Loucy (cell line): ENCODE measurements at regions not wholly inside any gene's neighbourhood (a gene's known extent, or its start where the extent isn't known, plus 50 kb on each side); places are given as distances from the start of the nearest gene placed in this dataset.

ENCODE experiments used
- H2AFZ ChIP-seq: fragments of 200-600 bp; sonication (generic); 2 replicates; pipeline ENCODE4 v1.6.0; 2016; ENCODE audit warnings: antibody characterized with exemption, mild to moderate bottlenecking, low read length, moderate library complexity
- H3F3A ChIP-seq: fragments of 200-600 bp; 2 replicates; pipeline ENCODE4 v1.6.0; 2016; ENCODE audit warnings: antibody characterized with exemption, low read depth, mild to moderate bottlenecking
- H3K27me3 ChIP-seq: fragments of 200-600 bp; sonication (generic); 2 replicates; pipeline ENCODE4 v1.6.1; 2014; ENCODE audit warnings: low read length, mild to moderate bottlenecking; ENCODE audit not compliant: insufficient read depth, poor library complexity, severe bottlenecking
- H3K36me3 ChIP-seq: fragments of 200-600 bp; sonication (generic); 2 replicates; pipeline ENCODE4 v1.6.1; 2016; ENCODE audit warnings: low read length; ENCODE audit not compliant: insufficient read depth
- H3K4me1 ChIP-seq: fragments of 200-600 bp; sonication (generic); 2 replicates; pipeline ENCODE4 v1.5.1; 2014; ENCODE audit warnings: low read length, mild to moderate bottlenecking; ENCODE audit not compliant: insufficient read depth, poor library complexity, severe bottlenecking
- H3K4me2 ChIP-seq: fragments of 200-600 bp; sonication (generic); 2 replicates; pipeline ENCODE4 v1.6.0; 2014; ENCODE audit warnings: antibody characterized with exemption, low read length, low read depth, mild to moderate bottlenecking; ENCODE audit not compliant: poor library complexity, severe bottlenecking
- H3K4me3 ChIP-seq: fragments of 200-600 bp; sonication (generic); 2 replicates; pipeline ENCODE4 v1.5.1; 2014; ENCODE audit warnings: low read length, mild to moderate bottlenecking, mixed read lengths; ENCODE audit not compliant: poor library complexity, severe bottlenecking
- H3K79me2 ChIP-seq: fragments of 200-600 bp; sonication (generic); 2 replicates; pipeline ENCODE4 v1.6.1; 2014; ENCODE audit warnings: low read length; ENCODE audit not compliant: insufficient read depth
- H3K9ac ChIP-seq: fragments of 200-600 bp; sonication (generic); 2 replicates; pipeline ENCODE4 v1.6.0; 2014; ENCODE audit warnings: mild to moderate bottlenecking, low read depth, low read length, moderate library complexity; ENCODE audit not compliant: poor library complexity, severe bottlenecking
- H3K9me2 ChIP-seq: fragments of 200-600 bp; sonication (generic); replicated peaks from 2 replicates; pipeline ENCODE4 v1.6.1; 2016; ENCODE audit warnings: low read depth, low read length, mixed read lengths
- H3K9me3 ChIP-seq: fragments of 200-600 bp; sonication (generic); 2 replicates; pipeline ENCODE4 v1.6.1; 2014; ENCODE audit warnings: mild to moderate bottlenecking, antibody characterized with exemption, low read length, low read depth; ENCODE audit not compliant: insufficient read depth
- H4K20me1 ChIP-seq: fragments of 200-600 bp; sonication (generic); 2 replicates; pipeline ENCODE4 v1.6.0; 2014; ENCODE audit warnings: antibody characterized with exemption, low read length, mild to moderate bottlenecking; ENCODE audit not compliant: insufficient read depth, poor library complexity, severe bottlenecking
- CTCF ChIP-seq: fragments of 200-600 bp; sonication (generic); conservative IDR thresholded peaks from 2 replicates; pipeline ENCODE4 v1.5.1; 2014; ENCODE audit warnings: mild to moderate bottlenecking, antibody characterized with exemption, low read length
- EZH2phosphoT487 ChIP-seq: fragments of 200-600 bp; IDR thresholded peaks from 2 replicates; pipeline ENCODE4 v1.6.1; 2018; ENCODE audit warnings: antibody characterized with exemption, mild to moderate bottlenecking, moderate library complexity, borderline replicate concordance

DNA sequence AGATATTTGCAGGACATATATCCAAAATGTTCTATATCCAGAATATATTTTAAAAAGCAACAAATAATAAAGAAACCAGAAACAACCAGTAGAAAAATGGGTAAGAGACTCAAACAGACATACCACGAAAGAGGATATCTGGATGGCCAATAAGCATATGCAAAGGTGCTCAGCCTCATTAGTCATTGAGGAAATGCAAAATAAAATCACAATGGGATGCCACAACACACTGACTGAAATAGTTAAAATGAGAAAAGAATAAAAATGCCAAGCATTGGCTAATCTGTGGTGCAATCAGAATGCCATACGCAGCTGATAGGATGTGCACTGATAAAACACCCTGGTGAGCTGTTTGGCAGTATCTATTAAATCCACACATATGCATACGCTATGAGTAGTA, 265.8 kb upstream of the ANKH start:
- Histone ChIP-seq H3K4me3 (no peak overlapping the region), H3K4me1 (no peaks in the 10 kb centered on the region), H3K9me2 (no peaks in the 10 kb centered on the region), H3F3A (no peaks in the 10 kb centered on the region), H3K4me2 (no peak overlapping the region), H3K9me3 (no peaks in the 10 kb centered on the region), H3K36me3 (no peaks in the 10 kb centered on the region), H3K27me3 (no peaks in the 10 kb centered on the region), H4K20me1 (no peaks in the 10 kb centered on the region), H3K9ac (no peak overlapping the region), H2AFZ (no peak overlapping the region), H3K79me2 (no peaks in the 10 kb centered on the region)
- TF ChIP-seq CTCF (no peak), EZH2phosphoT487 (no peak)

- H3K4me1 ChIP-seq: no peaks in the 10 kb centered on the region
- H3K4me2 ChIP-seq: no peak overlapping the region
- H3F3A ChIP-seq: no peaks in the 10 kb centered on the region
- H3K9me3 ChIP-seq: no peaks in the 10 kb centered on the region
- no peaks in the 10 kb centered on the region for H3K9me2 ChIP-seq
- no peak overlapping the region for H2AFZ ChIP-seq
- no peaks in the 10 kb centered on the region for H4K20me1 ChIP-seq
- H3K36me3 ChIP-seq: no peaks in the 10 kb centered on the region
- no peaks in the 10 kb centered on the region for H3K27me3 ChIP-seq
- H3K79me2 ChIP-seq: no peaks in the 10 kb centered on the region
- H3K9ac ChIP-seq: no peak overlapping the region
- no peak overlapping the region for H3K4me3 ChIP-seq
- TF ChIP-seq CTCF (no peak), EZH2phosphoT487 (no peak)
Measured at GRCh38 chr5:15135661-15136060, 264.1 kb upstream of the ANKH start.

DNA sequence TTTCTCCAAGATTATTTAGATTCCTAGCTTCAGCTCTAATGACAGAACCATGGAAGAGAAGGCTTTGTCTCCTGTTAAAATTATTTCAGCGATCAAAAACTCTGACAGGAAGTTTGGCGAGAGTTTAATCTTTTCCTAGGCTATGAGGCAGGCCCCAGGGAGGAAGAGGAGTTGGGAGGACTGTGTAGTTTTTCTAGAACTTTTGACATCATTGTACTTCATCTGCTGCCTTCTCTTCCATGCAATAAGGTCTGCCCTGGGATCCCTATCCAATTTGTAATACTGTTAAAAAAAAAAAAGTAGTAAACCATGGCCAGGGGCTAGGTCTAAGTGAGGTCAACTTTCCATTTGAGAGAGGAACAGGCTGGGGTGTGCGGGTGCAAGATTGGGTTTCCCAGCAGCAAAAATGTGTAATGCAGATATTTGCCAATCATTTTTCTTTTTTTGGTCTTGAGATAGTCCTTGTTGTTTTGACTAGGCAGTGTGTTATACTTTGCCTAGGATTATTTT, 261.9 kb upstream of the ANKH start:
- Histone ChIP-seq H3K36me3 (no peaks in the 10 kb centered on the region), H3K79me2 (no peaks in the 10 kb centered on the region), H3F3A (no peaks in the 10 kb centered on the region), H2AFZ (no peak overlapping the region), H3K9me2 (no peaks in the 10 kb centered on the region), H3K27me3 (no peaks in the 10 kb centered on the region), H3K9me3 (no peaks in the 10 kb centered on the region), H3K9ac (no peak overlapping the region), H3K4me1 (no peaks in the 10 kb centered on the region), H3K4me2 (no peak overlapping the region), H4K20me1 (no peaks in the 10 kb centered on the region), H3K4me3 (no peak overlapping the region)
- TF ChIP-seq EZH2phosphoT487 (no peak), CTCF (no peak)
